HG03135 (cell line): ENCODE measurements at regions not wholly inside any gene's neighbourhood (a gene's known extent, or its start where the extent isn't known, plus 50 kb on each side); places are given as distances from the start of the nearest gene placed in this dataset.

Experiments used
- ATAC-seq: cut with Tn5 transposase; IDR thresholded peaks from one replicate; pipeline ENCODE4 v1.9.1; 2021; ENCODE audit warnings: mild to moderate bottlenecking, moderate library complexity; ENCODE audit not compliant: unreplicated experiment

DNA sequence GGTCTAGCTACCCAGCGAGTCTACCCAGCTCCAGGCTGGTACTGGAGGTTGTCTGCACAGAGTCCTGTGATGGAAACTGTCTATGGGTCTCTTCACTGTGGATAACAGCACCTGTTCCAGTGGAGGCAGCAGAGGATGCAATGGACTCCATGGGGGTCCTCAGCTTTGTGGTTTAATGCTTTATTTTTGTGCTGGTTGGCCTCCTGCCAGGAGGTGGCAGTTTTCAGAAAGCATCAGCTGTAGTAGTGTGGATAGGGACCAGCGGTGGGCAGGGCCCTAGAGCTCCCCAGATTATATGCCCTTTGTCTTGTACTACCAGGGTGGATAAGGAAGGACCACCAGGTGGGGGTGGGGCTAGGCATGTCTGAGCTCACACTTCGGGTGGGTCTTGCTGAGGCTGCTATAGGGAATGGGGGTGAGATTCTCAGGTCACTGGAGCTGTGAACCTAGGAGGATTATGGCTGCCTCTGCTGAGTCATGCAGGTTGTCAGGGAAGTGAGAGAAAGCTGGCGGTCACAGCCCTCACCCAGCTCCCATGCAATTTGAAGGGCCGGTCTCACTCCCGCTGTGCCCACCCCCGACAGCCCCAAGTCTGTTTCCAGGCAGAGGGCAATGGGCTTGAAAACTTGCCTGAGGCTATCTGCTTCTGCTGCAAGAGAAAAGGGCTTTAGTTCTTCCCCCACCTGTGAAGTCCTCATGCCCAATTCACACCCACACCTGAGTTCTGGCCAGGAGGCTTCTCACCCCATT is 397.1 kb downstream of the TLE1 start:
- no peak for ATAC-seq

GRCh38 chr9:81289622-81290021 is 399.7 kb downstream of the TLE1 start:
- no peak for ATAC-seq

DNA sequence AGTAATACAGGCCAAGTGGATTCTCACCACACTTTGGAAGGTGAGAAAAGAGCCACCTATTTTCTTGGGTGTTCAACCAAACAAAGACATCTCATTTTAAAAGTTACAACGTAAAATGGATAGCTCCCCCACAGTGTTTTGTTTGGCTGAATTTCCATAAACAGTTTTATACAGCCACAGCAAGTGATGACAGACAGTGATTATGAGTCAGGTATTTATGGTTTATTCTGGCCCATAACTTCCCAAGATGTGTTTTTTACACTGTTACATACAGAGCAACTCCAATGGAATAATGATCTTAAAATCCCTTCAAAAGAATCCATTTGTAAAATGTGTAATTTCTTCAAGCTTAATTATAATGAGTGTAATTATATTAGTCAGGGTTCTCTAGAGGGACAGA is 421.3 kb downstream of the TLE1 start:
- no peak for ATAC-seq

DNA sequence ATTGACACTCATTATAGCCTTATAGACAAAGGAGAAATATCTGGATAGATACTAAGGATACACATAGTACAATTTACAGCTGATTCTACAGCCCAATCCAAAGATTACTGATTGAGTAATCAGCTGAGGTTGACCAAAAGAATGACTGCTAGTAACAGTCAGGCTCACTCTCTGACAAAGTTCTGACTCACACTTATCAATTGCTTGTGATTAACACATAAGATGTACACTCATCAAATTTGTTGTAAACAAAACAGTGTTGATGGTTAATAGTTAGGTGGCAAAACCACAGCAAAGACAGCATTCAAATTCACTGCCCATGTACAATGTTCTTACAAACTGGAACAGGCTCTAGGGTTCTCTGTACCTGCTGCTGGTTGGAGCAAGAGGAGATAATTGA is 422.7 kb downstream of the TLE1 start:
- no peak for ATAC-seq

- ATAC-seq, result no peak
Measured at GRCh38 chr9:81266086-81266485, 423.3 kb downstream of the TLE1 start.

- ATAC-seq, result no peak
Measured at GRCh38 chr9:81264516-81264915, 424.8 kb downstream of the TLE1 start.

DNA sequence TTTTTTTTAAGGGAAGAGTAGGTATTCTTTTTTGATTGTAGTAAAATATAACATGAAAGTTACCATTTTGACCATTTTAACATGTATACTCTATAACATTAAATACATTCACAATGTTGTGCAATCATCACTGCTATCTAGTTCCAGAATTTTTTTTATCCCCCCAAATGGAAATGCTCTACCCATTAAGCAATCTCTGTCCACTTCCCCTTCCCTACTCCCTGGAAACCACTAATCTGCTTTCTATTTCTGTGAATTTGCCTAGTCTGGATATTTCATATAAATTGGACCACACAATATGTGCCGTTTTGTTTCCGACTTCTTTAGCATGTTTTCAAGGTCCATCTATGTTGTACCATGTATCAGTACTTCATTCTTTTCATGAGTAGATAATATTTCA is 429.5 kb downstream of the TLE1 start:
- ATAC-seq, result no peak

DNA sequence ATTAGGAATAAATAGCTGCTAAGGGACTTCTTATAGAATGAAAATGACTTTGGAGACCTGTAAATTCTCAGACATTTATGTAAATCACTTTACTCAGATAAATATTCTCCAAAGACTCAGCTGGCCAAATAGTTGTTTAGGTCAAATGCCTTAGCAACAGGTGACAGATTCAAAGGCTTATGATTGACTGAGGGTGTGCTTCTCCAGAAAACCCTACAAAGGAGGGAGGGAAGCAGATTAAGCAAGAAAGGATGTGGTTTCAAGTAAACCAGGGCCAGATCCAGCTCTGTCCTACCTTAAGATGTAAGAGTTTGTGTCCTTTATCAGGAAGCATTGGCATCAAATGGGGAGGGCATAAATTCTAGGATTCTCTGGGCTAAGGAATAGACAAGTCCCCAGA is 433.0 kb downstream of the TLE1 start:
- no peak for ATAC-seq

DNA sequence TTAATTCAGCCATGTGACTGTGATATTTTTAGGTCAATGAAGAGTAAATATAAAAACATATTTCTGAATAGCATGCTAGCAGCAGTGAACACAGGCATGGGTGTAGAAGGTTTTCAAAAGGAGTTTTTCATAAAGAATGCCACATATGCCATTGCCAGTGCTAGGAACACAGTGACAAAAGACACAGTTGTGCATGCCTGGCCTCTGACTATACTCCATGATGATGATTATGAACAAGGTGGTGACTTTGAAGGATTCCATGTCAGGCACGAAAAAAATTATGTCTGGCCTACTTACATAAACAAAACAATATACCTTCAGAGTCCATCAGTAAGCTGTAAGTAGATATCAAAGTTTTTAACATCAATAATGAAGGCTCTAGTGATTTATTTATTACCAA is 438.7 kb downstream of the TLE1 start:
- ATAC-seq, result no peak

- ATAC-seq, result no peak
Measured at GRCh38 chr9:81250041-81250440, 439.3 kb downstream of the TLE1 start.

DNA sequence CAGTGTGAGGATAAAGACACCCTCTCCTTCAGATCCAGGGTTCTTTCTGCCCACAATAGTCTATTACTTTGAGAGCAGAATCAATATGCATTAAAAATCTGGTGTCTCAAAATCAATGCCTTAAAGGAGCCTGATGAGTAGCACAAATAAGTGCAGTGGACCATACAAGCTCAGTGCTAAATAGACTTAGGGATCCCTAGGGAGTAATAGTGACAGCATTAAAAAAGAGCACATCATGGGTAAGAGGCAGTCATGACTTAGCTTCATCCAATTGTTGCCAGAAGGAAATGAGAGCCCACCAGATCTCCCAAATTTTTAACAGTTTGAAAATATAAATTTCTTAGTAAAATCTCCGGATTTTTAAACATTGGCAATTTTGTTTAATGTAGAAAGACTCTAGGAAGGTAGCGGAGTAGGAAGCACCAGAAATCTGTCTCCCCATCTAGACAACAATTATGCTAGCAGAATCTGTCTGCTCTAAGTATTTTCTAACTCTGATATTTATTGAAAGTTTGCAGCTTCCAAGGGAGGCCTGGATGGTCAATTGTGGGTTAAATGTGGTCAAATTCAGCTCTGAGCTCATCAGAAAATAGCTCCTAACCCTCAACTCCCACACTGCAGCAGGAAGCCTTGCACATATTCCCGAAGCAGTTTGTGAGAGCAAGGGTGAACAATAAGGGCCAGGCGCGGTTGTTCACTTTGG is 443.9 kb downstream of the TLE1 start:
- ATAC-seq, result no peak

DNA sequence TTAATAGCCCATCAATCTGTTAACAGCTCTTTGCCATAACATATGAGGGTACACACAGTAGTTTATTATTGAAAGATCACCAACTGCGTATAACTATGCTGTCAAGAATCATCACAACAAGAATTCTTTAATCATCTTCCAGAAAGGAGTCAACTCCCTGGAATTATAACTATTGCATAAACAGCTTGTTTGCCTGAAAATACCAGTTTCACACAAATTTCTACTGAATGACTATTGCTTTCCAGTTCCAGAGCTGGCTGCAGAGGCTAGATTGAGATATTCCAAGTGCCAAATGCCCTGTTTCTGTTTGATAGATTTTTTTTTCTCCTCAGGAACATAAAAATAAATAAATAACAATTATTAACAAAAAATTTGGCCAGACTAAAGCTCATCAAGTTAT is 444.7 kb downstream of the TLE1 start:
- ATAC-seq, result no peak

GRCh38 chr9:81242866-81243265 is 446.5 kb downstream of the TLE1 start:
- ATAC-seq, result no peak

DNA sequence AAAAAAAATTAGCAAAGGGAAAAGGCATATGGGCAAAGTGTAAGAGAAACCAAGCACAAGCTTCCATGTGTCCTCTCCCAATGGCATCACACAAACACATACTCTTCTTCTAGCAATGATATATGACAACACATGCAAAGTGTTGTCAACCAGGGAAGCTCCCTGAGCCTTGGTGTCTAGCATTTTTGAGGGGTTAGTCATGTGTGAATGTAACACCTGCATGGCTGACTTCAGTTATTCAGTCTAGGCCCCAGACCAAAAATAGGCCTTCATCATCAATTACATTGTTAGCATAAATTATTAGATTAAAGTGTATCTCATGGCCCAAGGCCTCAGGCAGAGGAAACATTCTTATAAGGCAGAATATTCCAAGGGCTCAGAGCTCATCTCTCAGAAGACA is 450.0 kb downstream of the TLE1 start:
- no peak for ATAC-seq

GRCh38 chr9:81237565-81238231 is 451.6 kb downstream of the TLE1 start:
- no peak for ATAC-seq

DNA sequence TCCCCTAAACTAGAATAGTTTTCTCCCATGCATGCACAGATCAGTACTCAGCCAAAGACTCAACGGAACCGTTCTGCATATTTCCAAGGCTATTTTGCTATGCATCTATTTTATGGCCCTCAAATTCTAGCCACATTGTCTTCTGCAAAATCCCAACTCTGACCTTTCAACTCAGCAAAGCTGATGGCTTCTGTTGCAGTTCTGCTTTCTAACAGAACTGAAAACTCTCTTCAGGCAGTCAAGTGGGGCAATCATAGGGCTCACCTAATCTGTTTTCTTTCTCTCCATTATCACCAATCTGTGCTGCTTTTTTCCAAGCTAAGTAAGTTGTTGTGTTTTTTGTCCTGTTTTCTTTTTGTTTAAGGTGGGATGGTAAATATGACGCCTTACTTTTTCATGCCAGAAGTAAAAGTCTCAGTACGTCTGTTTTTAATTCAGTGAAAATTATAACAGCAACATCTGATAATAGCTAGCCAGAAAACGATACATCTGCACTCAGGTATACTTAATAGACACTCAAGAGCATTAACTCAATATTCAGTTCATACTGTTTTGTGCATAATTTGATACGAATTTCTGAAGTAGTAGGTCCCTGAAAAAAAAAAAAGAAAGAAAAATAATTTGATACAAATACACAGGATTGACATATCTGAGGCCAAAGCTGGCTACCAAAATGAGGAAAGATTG is 454.3 kb downstream of the TLE1 start:
- no peak for ATAC-seq

- ATAC-seq, result no peak
Measured at GRCh38 chr9:81231011-81231410, 458.3 kb downstream of the TLE1 start.

DNA sequence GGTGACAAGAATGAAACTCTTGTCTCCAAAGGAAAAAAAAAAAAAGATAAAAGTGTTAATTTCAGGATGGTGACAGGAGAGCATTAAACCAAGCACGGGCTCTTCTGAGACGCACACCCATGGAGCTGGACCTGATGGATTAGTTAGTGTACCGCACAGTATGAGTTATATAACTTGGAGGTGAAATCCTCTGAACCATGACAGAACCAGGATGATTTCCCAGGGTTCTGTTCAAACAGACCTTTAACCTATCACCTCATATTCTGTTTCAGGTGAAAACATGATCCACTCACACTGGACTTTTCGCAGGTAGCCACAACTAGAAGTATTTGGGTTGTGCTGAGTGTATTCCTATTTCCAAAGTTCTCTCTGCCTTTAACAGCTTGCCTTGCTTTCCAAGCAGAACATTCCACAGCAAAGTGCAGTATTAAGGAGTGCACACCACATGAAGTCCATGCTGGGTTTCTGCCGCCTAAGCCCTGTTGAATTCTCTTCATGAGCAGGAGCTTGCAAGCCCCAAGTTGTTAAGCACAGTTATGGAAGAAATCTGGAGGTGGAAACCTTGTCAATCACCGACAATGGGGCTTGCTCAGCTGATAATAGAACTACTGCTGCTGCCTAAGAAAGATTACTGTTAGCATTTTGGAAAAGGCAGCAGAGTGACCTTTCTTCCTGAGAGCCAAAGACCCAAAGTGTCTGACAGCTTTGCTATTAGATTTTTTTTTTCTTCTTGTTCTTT is 461.7 kb downstream of the TLE1 start:
- no peak for ATAC-seq

DNA sequence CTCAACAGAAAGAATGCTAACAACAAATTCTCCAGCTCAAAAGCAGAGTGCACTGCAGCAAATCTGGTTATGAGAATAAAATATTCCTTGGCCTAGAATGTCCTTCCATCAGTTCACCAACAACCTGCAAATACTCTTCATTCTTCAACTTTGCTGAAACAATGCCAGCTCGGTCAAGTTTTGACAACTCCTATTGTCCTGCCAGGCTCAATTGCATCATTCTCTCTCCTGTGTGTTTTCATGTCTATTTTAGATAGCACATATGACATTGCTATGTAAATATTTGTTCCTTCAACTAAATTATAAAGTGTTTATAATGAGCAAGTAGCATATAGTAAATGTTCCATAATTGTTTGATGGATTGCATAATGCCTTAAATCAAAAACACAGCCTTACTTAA is 463.8 kb downstream of the TLE1 start:
- ATAC-seq, result no peak

GRCh38 chr9:81224166-81225081 is 464.9 kb downstream of the TLE1 start:
- ATAC-seq, result no peak
